ENCODE measurements at regions not wholly inside any gene's neighbourhood (a gene's known extent, or its start where the extent isn't known, plus 50 kb on each side); places are given as distances from the start of the nearest gene placed in this dataset.

DNA sequence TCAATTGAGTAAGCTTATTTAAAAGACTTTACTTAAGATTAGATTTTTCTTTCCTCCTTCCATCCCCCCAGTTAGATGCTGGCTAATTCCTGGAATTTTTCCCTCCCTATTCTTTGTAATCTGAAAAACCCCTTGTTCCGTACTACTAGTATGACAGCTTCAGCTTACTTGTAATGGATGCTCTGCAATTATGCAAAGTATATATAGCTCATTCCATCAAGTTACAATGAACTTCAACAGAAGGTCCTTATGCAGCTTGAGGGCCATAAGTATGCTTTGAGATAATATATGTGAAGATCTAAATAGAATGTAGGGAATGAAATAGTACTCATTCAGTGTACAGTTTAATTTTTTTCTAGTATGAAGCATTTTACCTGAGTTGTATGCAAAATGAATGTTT, 398.3 kb upstream of the NAALADL2 start:
- Histone ChIP-seq H3K4ac (replicated peaks; ENCODE audit: insufficient read length, low read depth, low read length) (no peak overlapping the region), H2BK15ac (ENCODE audit: low read length) (no peak overlapping the region), H4K8ac (ENCODE audit: extremely low read depth, insufficient read depth, low read length) (no peak overlapping the region), H2BK20ac (ENCODE audit: low read length) (no peak overlapping the region), H3K56ac (replicated peaks; ENCODE audit: insufficient read length, low read depth, low read length) (no peak overlapping the region), H3K27me3 (replicated peaks in 1 of 4; ENCODE audit: control insufficient read depth in 3 of 4, extremely low read depth in 1 of 4, insufficient read depth in 3 of 4, low read length in 3 of 4) (no peaks in the 10 kb centered on the region), H3K9me3 (ENCODE audit: insufficient read depth in 2 of 2, low read depth in 1 of 2, low read length in 1 of 2) (peaks cover 0 to 3% of the 10 kb centered on the region in 2 experiments; a peak in 1 of 4 replicates), H3K23me2 (ENCODE audit: low read depth, low read length) (no peaks in the 10 kb centered on the region), H3K27ac (ENCODE audit: low read depth, low read length) (no peak overlapping the region), H3K9ac (replicated peaks in 1 of 4; ENCODE audit: extremely low read depth in 1 of 4, low read depth in 3 of 4, low read length in 3 of 4) (no peak overlapping the region), H4K20me1 (replicated peaks in 1 of 2; ENCODE audit: control insufficient read depth in 1 of 2, insufficient read depth in 2 of 2, low read length in 2 of 2) (no peaks in the 10 kb centered on the region), H3K79me1 (ENCODE audit: low read depth, low read length) (no peaks in the 10 kb centered on the region), H3K23ac (ENCODE audit: insufficient read length) (no peak overlapping the region), H3K4me2 (ENCODE audit: insufficient read depth in 1 of 2, low read depth in 2 of 2, low read length in 2 of 2) (no peak overlapping the region), H4K91ac (replicated peaks; ENCODE audit: insufficient read length, low read length) (no peak overlapping the region), H3K4me1 (replicated peaks in 1 of 4; ENCODE audit: control insufficient read depth in 3 of 4, insufficient read depth in 4 of 4, low read length in 3 of 4) (peaks cover 0 to 6% (median 0%) of the 10 kb centered on the region in 4 experiments; a peak in 2 of 7 replicates), H2AFZ (ENCODE audit: low read length) (no peak overlapping the region), H3K79me2 (ENCODE audit: control insufficient read depth in 1 of 2, insufficient read depth in 2 of 2, low read length in 2 of 2) (no peaks in the 10 kb centered on the region), H2BK5ac (ENCODE audit: low read depth, low read length) (no peak overlapping the region), H3K18ac (ENCODE audit: extremely low read depth, low read length) (no peak overlapping the region), H2AK5ac (ENCODE audit: low read depth, low read length) (no peak overlapping the region), H2BK120ac (replicated peaks; ENCODE audit: low read depth, low read length) (no peak overlapping the region), H4K5ac (ENCODE audit: insufficient read length, low read depth, low read length) (no peak overlapping the region), H3K4me3 (ENCODE audit: extremely low read depth in 1 of 4, insufficient read depth in 2 of 4, low read depth in 3 of 4, low read length in 4 of 4) (no peak overlapping the region), H2BK12ac (ENCODE audit: low read depth, low read length) (no peak overlapping the region), H3K36me3 (ENCODE audit: control insufficient read depth in 2 of 4, insufficient read depth in 4 of 4, low read length in 3 of 4) (no peaks in the 10 kb centered on the region; a peak in 1 of 8 replicates), H3K14ac (ENCODE audit: insufficient read length) (no peak overlapping the region)
- no peak for TF ChIP-seq BACH1 (IDR thresholded peaks at IDR 0.05; ENCODE audit: low read length)
- no peak for TF ChIP-seq RNF2 (IDR thresholded peaks at IDR 0.05; ENCODE audit: borderline replicate concordance, low read depth, low read length, missing control alignments, poor library complexity, severe bottlenecking)
- TF ChIP-seq SUZ12 (IDR thresholded peaks at IDR 0.05; ENCODE audit: low read length), result no peak
- no peak for TF ChIP-seq RXRA (IDR thresholded peaks at IDR 0.05; ENCODE audit: insufficient read depth, low read depth, low read length)
- no peak for DNase-seq (ENCODE audit: low read depth in 1 of 2, low spot score in 2 of 2)
- CTCF ChIA-PET (ENCODE audit: partially characterized antibody), result no interaction called here
- POLR2A ChIA-PET (ENCODE audit: partially characterized antibody), result no interaction called here
- FAIRE-seq, result no peak
- 81% methylated on average over 1 of the region's 1 CpG; no CpG with 5 or more reads in 1 of the 2 experiments for WGBS, 2 experiments (ENCODE audit: extremely low coverage in 1 of 2, insufficient coverage in 1 of 2, insufficient read length in 1 of 2, insufficient replicate concordance in 2 of 2, low coverage in 1 of 2, low lambda C conversion rate in 2 of 2, missing lambda C conversion rate in 1 of 2)
